GM12865 (cell line): ENCODE measurements at regions not wholly inside any gene's neighbourhood (a gene's known extent, or its start where the extent isn't known, plus 50 kb on each side); places are given as distances from the start of the nearest gene placed in this dataset.

Experiments
- DNase-seq: peaks from one replicate; pipeline ENCODE4 v3.0.0; 2010; ENCODE audit warnings: low read depth
- H3K4me3 ChIP-seq: 2 replicates; pipeline ENCODE4 v1.5.1; 2011; ENCODE audit warnings: mild to moderate bottlenecking, low read depth, low read length, control low read depth
- CTCF ChIP-seq: IDR thresholded peaks from 2 replicates; pipeline ENCODE4 v1.5.1; 2011; ENCODE audit warnings: low read length, control low read depth, low read depth, inconsistent platforms; ENCODE audit not compliant: insufficient read depth; ENCODE audit errors: missing control alignments

- TF ChIP-seq CTCF, result no peak
- H3K4me3 ChIP-seq, result no peak overlapping the region
- DNase-seq, result no peak
Observed at GRCh38 chr2:8589721-8590120, 92.1 kb upstream of the ID2 start.

- TF ChIP-seq CTCF, result no peak
- DNase-seq, result no peak
- no peak overlapping the region for H3K4me3 ChIP-seq
Observed at GRCh38 chr2:8590938-8591337, 90.9 kb upstream of the ID2 start.

- no peak for DNase-seq
- no peak for TF ChIP-seq CTCF
Observed at GRCh38 chr2:8592736-8593135, 89.1 kb upstream of the ID2 start.

GRCh38 chr2:8593243-8593642, 88.6 kb upstream of the ID2 start:
- DNase-seq, result no peak
- TF ChIP-seq CTCF, result no peak
- H3K4me3 ChIP-seq, result no peak overlapping the region

More at GRCh38 chr2:8592736-8593135, 89.1 kb upstream of the ID2 start:
- no peak overlapping the region for H3K4me3 ChIP-seq

- DNase-seq, result no peak
- TF ChIP-seq CTCF, result no peak
- no peak overlapping the region for H3K4me3 ChIP-seq
Observed at GRCh38 chr2:8594731-8595427, 87.0 kb upstream of the ID2 start.

- no peak for TF ChIP-seq CTCF
- DNase-seq, result no peak
- H3K4me3 ChIP-seq, result no peak overlapping the region
Observed at GRCh38 chr2:8595428-8595805, 86.4 kb upstream of the ID2 start.
